Esophagus squamous epithelium (tissue), 5 donors: ENCODE measurements at regions not wholly inside any gene's neighbourhood (a gene's known extent, or its start where the extent isn't known, plus 50 kb on each side); places are given as distances from the start of the nearest gene placed in this dataset.

Experiments used
- DNase-seq: peaks from one replicate; lab custom pipeline; 2025; lab: John Stamatoyannopoulos, UW
- H3K27ac ChIP-seq, 4 donors: fragments of 200-600 bp; sonication (generic); one replicate each; pipeline ENCODE4 v1.5.1; 2016 to 2019; ENCODE audit warnings: mild to moderate bottlenecking in 1 of 4
- H3K27me3 ChIP-seq, 4 donors: fragments of 200-600 bp; sonication (generic); 1 replicate in 3 of 4; 2 replicates in 1 of 4; pipeline versions ENCODE4 v1.5.1 to v1.6.0; 2017 to 2021; ENCODE audit warnings: antibody characterized with exemption in 1 of 4
- H3K36me3 ChIP-seq, 3 donors: fragments of 200-600 bp; sonication (generic); one replicate each; pipeline ENCODE4 v1.5.1; 2016 to 2019
- H3K4me1 ChIP-seq, 3 donors: fragments of 200-600 bp; sonication (generic); one replicate each; pipeline ENCODE4 v1.5.1; 2017 to 2019
- H3K4me3 ChIP-seq, 4 donors: fragments of 200-600 bp; sonication (generic); 1 replicate in 3 of 4; 2 replicates in 1 of 4; pipeline ENCODE4 v1.5.1; 2016 to 2019; ENCODE audit warnings: mild to moderate bottlenecking in 2 of 4, moderate library complexity in 1 of 4
- H3K9me3 ChIP-seq, 3 donors: fragments of 200-600 bp; sonication (generic); one replicate each; pipeline ENCODE4 v1.5.1; 2016 to 2019
- POLR2A ChIP-seq, 4 donors: fragments of 450-650 bp; IDR thresholded peaks; one replicate each; pipeline ENCODE4 v1.6.1; 2017; ENCODE audit warnings: antibody characterized with exemption in 4 of 4, mild to moderate bottlenecking in 4 of 4, moderate library complexity in 3 of 4
- WGBS, 2 donors: methylation state at CpG; one replicate each; pipeline ENCODE4 v1.1.5; 2018; 5-methylcytosine and 5-hydroxymethylcytosine counted together
- intact Hi-C: fragments of 100-400 bp; cut with DNase I; formaldehyde crosslinking; loops from one replicate; pipeline ENCODE4 v1.15.0; 2022
- TF ChIP-seq, protein P1 (sequence below), 6 experiments: fragments of 450-650 bp in 4 of 6; fragments of 200-600 bp in 2 of 6; sonication (generic) in 2 of 6; IDR thresholded peaks; one replicate each; pipeline ENCODE4 v1.5.1; 2016 to 2019; ENCODE audit warnings: antibody characterized with exemption in 6 of 6, mild to moderate bottlenecking in 4 of 6, moderate library complexity in 4 of 6
- donor health status: DM: yes; HTN: yes; CAD: no.

DNA sequence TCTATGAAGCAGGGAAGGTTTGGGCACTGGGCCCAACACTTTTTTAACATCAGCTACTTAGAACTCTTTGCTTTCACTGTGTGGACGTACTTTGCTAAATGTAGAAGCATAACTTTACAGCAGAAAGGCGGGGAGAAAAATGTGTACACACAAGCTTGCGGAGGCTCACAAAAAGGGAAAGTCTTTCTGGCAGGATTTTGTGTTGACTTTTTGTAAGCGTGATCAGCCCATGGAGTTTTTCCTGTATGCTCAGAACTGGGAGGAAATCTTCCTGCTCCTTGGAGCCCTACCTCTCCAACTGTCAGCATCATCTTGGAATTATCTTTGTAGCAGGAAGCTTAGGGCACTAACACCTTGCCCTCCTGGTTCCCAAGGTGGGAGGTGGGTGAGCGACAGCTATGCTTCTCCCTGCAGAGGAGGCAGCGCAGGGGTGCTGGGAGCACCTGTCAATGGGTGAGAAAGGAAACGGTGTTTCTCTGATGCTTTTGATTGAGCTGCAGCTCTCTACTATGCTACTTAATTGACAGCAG, 321.9 kb downstream of the GADD45G start:
- Histone ChIP-seq H3K4me3 (no peak overlapping the region), H3K27ac (no peak overlapping the region), H3K4me1 (peaks cover 0 to 26% (median 8%) of the 10 kb centered on the region in 3 donors), H3K27me3 (peaks cover 0 to 14% (median 0%) of the 10 kb centered on the region in 4 donors), H3K36me3 (no peaks in the 10 kb centered on the region), H3K9me3 (no peaks in the 10 kb centered on the region)
- intact Hi-C loops: loop anchor here (10.0 kb wide), 1 partner anchor 322 kb away; the partner anchor contains the start of gene GADD45G
- TF ChIP-seq, protein P1, sequence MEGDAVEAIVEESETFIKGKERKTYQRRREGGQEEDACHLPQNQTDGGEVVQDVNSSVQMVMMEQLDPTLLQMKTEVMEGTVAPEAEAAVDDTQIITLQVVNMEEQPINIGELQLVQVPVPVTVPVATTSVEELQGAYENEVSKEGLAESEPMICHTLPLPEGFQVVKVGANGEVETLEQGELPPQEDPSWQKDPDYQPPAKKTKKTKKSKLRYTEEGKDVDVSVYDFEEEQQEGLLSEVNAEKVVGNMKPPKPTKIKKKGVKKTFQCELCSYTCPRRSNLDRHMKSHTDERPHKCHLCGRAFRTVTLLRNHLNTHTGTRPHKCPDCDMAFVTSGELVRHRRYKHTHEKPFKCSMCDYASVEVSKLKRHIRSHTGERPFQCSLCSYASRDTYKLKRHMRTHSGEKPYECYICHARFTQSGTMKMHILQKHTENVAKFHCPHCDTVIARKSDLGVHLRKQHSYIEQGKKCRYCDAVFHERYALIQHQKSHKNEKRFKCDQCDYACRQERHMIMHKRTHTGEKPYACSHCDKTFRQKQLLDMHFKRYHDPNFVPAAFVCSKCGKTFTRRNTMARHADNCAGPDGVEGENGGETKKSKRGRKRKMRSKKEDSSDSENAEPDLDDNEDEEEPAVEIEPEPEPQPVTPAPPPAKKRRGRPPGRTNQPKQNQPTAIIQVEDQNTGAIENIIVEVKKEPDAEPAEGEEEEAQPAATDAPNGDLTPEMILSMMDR (IDR thresholded peaks at IDR 0.05): no peak
- TF ChIP-seq POLR2A (IDR thresholded peaks at IDR 0.05): no peak
- WGBS, 2 donors: 40 to 59% methylated on average over 6 of the region's 7 CpGs
- no peak for DNase-seq

DNA sequence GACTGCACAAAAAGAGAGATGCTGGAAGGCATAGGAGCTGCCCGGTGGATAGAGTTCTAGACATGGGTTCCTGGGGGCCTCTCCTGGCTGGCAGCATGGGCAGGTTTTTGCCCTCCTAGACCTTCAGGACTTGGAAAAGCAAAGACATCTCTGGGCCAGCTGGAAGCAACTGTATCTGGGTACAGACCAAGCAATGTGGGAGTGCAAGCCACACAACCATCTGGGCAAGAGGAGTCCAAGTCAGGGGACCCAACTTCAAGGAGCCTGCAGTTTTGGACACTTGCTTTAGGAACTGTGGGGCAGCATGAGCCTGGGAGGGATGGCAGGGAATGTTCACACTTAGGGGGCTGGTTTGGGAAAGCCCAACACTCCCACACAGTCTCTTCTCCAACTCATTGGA, 323.3 kb downstream of the GADD45G start:
- Histone ChIP-seq H3K4me3 (no peak overlapping the region), H3K27ac (no peak overlapping the region), H3K27me3 (peaks cover 0 to 9% (median 0%) of the 10 kb centered on the region in 4 donors), H3K4me1 (peaks cover 0 to 26% (median 8%) of the 10 kb centered on the region in 3 donors), H3K36me3 (no peaks in the 10 kb centered on the region), H3K9me3 (no peaks in the 10 kb centered on the region)
- TF ChIP-seq, protein P1 (IDR thresholded peaks at IDR 0.05): no peak
- no peak for TF ChIP-seq POLR2A (IDR thresholded peaks at IDR 0.05)
- WGBS, 2 donors: 25 to 90% methylated on average over 1 of the region's 1 CpG
- DNase-seq: no peak
- intact Hi-C loops: loop anchor here (10.0 kb wide), 1 partner anchor 323 kb away; the partner anchor contains the start of gene GADD45G

DNA sequence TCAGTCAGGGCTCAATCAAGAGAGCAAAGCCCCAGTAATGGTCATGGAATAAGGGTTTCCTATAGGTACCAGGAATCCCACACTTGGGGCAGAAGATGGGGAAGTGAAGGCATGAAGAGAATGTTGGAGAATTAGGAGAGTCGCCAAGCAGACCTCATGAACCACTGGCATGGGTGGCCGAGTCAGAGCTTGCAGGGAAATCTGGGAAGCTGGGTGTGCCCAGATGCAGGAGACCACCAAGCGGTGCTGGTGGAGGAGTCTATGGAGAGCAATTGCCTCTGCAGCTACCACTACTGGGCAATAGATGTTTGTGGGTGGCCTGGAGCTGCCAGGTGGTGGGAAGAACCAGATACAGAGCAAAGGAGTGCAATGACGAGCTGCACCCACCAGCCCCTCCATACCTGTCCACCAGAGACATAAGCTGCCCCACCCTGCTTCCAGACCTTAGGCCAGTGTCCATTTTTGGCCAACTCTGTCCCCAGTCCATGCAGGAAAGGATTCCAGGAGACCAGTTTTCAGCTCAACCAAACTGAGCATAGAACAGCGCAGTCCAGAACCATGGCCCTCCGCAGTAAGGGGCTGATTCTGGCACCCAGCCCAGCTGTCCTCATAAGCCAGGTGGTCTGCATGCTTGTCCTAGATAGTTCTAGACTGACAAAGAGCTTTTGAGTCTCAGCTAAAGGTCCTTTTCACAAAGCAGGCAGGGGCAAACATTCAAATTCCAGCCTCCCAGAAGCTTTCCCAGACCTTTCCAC, 323.9 kb downstream of the GADD45G start:
- Histone ChIP-seq H3K27ac (no peak overlapping the region), H3K4me3 (no peak overlapping the region), H3K36me3 (no peaks in the 10 kb centered on the region), H3K9me3 (no peaks in the 10 kb centered on the region), H3K4me1 (peaks cover 0 to 26% (median 8%) of the 10 kb centered on the region in 3 donors), H3K27me3 (peaks cover 0 to 9% (median 0%) of the 10 kb centered on the region in 4 donors)
- no peak for TF ChIP-seq POLR2A (IDR thresholded peaks at IDR 0.05)
- TF ChIP-seq, protein P1 (IDR thresholded peaks at IDR 0.05): no peak
- intact Hi-C loops: loop anchor here (10.0 kb wide), 1 partner anchor 324 kb away; the partner anchor contains the start of gene GADD45G
- 84 to 85% methylated on average over 4 of the region's 6 CpGs for WGBS, 2 donors
- DNase-seq: no peak

DNA sequence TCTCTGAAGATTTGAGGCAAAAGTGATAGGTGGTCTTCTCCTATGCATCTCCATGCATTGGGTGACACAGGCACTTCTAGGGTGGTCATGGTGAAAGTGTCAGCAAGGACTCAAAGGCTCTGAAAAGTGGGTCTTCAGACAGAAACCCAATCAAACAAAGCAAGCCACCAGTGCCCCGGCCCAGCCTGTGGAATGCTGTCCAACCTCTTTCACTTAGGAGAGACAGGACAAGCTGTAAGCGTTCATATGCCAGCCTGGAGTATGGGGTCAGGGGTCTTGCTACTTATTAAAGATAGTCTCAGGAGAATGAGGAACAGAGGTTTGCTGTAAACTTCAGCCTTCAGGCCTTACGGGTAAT, 324.5 kb downstream of the GADD45G start:
- peak overlapping the region in 1 of 4 donors; percentile 22 for H3K27ac ChIP-seq
- H3K9me3 ChIP-seq: no peaks in the 10 kb centered on the region
- TF ChIP-seq POLR2A (IDR thresholded peaks at IDR 0.05): no peak
- TF ChIP-seq, protein P1 (IDR thresholded peaks at IDR 0.05): no peak
- H3K27me3 ChIP-seq: peaks cover 0 to 9% (median 0%) of the 10 kb centered on the region in 4 donors
- no peaks in the 10 kb centered on the region for H3K36me3 ChIP-seq
- peaks cover 0 to 26% (median 8%) of the 10 kb centered on the region in 3 donors for H3K4me1 ChIP-seq
- WGBS, 2 donors: 82 to 83% methylated on average over 2 to 3 of the region's 3 CpGs
- H3K4me3 ChIP-seq: no peak overlapping the region
- no peak for DNase-seq
- intact Hi-C loops: loop anchor here (10.0 kb wide), 1 partner anchor 324 kb away; the partner anchor contains the start of gene GADD45G
